GM12874 (cell line): ENCODE measurements at regions not wholly inside any gene's neighbourhood (a gene's known extent, or its start where the extent isn't known, plus 50 kb on each side); places are given as distances from the start of the nearest gene placed in this dataset.

Experiments
- CTCF ChIP-seq: IDR thresholded peaks from 2 replicates; pipeline ENCODE4 v1.5.1; 2011; ENCODE audit warnings: low read depth, mild to moderate bottlenecking, control low read depth, low read length, moderate library complexity; ENCODE audit not compliant: insufficient read depth

GRCh38 chr12:114530417-114530816 lies 124.5 kb upstream of the TBX5 start:
- TF ChIP-seq CTCF: no peak

- no peak for TF ChIP-seq CTCF
Observed at GRCh38 chr12:114529966-114530365, 124.0 kb upstream of the TBX5 start.

- TF ChIP-seq CTCF: no peak
Observed at GRCh38 chr12:114528766-114529165, 122.8 kb upstream of the TBX5 start.

GRCh38 chr12:114512351-114512750 lies 106.4 kb upstream of the TBX5 start:
- TF ChIP-seq CTCF: no peak

- peak; percentile 65 for TF ChIP-seq CTCF
Observed at GRCh38 chr12:114508529-114509129, 102.7 kb upstream of the TBX5 start.

- TF ChIP-seq CTCF: no peak
Observed at GRCh38 chr12:114506651-114507050, 100.7 kb upstream of the TBX5 start.

GRCh38 chr12:114504311-114504710 lies 98.4 kb upstream of the TBX5 start:
- no peak for TF ChIP-seq CTCF
